HG03025 (cell line): ENCODE measurements at regions not wholly inside any gene's neighbourhood (a gene's known extent, or its start where the extent isn't known, plus 50 kb on each side); places are given as distances from the start of the nearest gene placed in this dataset.
"Not testable (repeated sequence)": the region's sequence is repeated elsewhere in the genome, so short reads cannot be mapped to it uniquely, and the experiment has no call there.

Source experiments
- ATAC-seq: cut with Tn5 transposase; IDR thresholded peaks from one replicate; pipeline ENCODE4 v1.9.1; 2021; ENCODE audit warnings: mild to moderate bottlenecking, moderate library complexity; ENCODE audit not compliant: unreplicated experiment, low FRiP score

GRCh38 chr15:20245856-20246255 is 295.7 kb downstream of the GOLGA6L6 start:
- not testable (repeated sequence) for ATAC-seq

DNA sequence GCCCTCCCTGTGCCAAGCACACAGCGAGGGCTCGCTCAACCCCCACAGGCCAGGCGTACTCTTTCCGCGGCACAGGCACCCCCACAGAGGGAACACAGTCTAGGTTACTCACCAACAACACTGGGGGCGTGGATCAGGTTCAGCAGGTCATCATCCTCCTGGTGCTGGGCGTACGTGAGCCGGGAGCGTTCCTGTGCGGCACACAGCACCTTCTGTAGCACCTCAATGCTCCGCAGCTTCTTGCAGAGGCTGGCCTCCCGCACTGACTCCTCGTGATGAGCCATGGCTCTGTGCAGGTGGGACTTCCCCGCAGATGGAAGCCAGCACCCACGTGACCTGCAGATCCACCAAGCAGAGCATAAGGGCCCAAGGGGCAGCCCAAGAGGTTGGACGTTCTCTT is 296.8 kb downstream of the GOLGA6L6 start:
- not testable (repeated sequence) for ATAC-seq

DNA sequence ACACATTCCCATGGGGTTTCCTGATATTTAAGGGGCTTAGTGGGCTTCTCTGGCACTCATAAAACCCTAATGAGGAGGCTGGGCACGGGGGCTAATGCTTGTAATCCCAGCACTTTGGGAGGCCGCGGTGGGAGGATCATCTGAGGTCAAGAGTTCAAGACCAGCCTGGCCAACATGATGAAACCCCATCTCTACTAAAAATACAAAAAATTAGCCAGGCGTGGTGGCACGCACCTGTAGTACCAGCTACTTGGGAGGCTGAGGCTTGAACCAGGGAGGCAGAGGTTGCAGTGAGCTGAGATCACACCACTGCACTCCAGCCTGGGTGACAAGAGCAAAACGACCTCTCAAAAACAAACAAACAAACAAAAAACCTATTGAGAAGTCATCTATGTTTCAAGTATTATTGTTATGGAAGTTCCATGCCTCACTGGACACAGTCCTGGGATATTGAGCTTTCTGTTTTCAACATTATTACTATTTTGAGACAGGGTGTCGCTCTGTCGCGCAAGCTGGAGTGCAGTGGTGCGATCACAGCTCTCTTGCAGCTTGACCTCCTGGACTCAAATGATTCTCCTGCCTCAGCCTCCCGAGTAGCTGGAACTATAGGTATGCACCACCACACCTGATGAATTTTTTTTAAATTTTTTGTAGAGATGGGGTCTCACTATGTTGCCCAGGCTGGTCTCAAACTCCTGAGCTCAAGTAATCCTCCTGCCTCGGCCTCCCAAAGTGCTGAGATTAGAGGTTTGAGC is 297.9 kb downstream of the GOLGA6L6 start:
- ATAC-seq, result not testable (repeated sequence)

DNA sequence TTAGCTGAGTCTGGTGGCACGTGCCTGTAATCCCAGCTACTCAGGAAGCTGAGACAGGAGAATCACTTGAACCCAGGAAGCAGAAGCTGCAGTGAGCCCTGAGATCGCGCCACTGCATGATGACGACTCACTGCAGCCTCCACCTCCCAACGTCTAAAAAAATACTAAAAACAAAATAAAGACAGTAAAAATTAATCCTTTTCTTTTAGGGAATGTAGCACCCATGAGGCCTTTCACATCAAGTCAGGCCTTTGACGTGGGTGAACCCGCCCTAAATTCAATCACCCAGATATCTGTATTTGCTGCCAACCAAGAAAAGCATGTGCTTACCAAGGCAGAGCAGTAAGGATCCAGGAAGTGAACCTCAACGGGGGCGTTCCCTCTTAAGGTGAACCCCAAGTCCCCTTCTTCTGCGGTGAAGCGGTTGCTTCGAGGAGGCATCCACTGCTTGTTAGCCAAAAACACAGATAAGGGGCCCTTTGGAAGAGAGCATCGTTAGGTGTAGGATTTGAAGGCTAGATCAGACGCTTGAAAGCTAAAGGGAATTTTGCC is 301.2 kb downstream of the GOLGA6L6 start:
- ATAC-seq, result not testable (repeated sequence)

GRCh38 chr15:20239186-20239585 is 302.4 kb downstream of the GOLGA6L6 start:
- not testable (repeated sequence) for ATAC-seq

DNA sequence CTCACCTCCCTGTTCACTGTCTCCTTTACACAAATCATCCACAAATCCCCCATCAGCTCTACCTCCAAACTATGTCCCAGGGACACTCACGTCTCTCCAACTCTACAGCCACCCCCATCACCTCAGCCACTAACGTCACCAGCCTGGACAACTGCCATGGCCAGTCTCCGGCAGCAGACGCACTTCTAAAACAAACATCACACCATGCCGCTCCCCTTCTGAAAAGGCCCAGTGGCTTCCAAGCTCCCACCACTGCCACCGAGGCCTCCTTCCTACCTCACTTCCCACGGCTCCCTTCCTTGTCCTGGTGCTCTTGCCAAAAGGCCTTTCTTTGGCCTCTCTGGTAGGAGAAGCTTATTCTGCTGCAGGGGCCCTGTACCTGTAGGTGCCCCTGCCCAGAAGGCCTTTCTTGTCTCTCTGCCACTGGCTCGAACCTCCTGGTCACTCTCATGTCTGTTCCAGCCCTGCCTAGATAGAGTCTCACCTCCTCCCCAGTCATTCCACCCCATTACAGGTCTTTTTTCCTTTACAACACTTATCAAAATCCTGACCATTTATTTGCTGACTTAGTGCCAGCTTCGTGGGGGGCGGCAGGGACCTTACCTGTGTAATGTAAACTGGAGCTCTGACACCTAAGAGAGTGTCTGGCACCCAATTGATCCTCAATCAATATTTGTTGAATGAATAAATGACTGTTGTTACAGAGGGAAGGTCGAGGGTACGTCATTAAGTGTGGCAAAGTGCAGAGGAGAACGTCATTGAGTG is 304.2 kb downstream of the GOLGA6L6 start:
- not testable (repeated sequence) for ATAC-seq

DNA sequence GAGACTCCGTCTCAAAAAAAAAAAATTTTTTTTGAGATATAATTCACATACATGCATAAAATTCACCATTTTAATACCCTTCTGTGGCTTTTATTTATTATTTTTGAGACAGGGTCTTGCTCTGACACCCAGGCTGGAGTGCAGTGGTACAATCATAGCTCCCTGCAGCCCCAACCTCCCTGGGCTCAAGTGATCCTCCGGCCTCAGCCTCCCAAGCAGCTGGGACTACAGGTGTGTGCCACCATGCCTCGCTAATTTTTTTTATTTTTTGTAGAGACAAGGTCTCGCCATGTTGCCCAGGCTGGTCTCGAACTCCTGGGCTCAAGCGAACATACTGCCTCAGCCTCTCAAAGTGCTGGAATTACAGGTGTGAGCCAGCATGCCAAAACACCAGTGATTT is 305.9 kb downstream of the GOLGA6L6 start:
- not testable (repeated sequence) for ATAC-seq

DNA sequence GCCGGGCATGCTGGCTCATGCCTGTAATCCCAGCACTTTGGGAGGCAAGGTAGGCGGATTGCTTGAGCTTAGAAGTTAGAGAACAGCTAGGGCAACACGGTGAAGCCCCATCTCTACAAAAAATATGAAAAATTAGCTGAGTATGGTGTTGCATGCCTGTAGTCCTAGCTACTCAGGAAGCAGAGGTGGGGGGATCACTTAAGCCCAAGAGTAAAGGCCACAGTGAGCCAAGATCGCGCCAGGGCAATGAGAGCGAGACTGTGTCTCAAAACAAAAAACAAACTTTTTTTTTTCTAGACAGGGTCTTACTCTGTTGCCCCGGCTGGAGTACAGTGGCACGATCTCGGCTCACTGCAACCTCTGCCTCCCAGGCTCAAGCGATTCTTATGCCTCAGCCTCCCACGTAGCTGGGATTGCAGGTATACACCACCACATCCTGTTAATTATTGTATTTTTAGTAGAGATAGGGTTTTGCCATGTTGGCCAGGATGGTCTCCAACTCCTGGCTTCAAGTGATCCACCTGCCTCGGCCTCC is 307.5 kb downstream of the GOLGA6L6 start:
- ATAC-seq, result not testable (repeated sequence)

- ATAC-seq, result not testable (repeated sequence)
Measured at GRCh38 chr15:20232457-20232856, 309.1 kb downstream of the GOLGA6L6 start.

DNA sequence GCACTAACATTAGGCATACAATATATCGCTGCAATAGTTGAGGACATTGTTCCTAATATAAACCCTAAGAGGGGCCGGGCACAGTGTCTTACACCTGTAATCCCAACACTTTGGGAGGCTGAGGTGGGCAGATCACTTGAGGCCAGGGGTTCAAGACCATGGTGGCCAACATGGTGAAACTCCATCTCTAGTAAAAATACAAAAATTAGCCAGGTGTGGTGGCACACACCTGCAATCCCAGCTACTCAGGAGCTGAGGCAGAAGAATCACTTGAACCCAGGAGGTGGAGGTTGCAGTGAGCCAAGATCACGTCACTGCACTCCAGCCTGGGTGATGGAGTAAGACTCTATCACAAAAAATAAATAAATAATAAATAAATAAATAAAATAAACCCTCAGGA is 310.9 kb downstream of the GOLGA6L6 start:
- not testable (repeated sequence) for ATAC-seq

DNA sequence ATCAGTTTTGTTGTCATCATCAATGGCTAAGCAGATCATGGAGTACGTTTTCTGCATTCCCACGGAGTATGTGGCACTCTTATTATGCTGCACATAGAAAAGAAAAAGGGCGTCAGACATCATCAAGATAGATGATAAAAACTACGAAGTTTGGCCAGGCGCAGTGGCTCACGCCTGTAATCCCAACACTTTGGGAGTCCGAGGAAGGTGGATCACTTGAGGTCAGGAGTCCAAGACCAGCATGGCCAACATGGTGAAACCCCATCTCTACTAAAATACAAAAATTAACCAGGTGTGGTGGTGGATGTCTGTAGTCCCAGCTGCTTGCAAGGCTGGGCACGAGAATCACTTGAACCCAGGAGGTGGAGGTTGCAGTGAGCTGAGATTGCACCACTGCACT is 312.8 kb downstream of the GOLGA6L6 start:
- ATAC-seq, result not testable (repeated sequence)

DNA sequence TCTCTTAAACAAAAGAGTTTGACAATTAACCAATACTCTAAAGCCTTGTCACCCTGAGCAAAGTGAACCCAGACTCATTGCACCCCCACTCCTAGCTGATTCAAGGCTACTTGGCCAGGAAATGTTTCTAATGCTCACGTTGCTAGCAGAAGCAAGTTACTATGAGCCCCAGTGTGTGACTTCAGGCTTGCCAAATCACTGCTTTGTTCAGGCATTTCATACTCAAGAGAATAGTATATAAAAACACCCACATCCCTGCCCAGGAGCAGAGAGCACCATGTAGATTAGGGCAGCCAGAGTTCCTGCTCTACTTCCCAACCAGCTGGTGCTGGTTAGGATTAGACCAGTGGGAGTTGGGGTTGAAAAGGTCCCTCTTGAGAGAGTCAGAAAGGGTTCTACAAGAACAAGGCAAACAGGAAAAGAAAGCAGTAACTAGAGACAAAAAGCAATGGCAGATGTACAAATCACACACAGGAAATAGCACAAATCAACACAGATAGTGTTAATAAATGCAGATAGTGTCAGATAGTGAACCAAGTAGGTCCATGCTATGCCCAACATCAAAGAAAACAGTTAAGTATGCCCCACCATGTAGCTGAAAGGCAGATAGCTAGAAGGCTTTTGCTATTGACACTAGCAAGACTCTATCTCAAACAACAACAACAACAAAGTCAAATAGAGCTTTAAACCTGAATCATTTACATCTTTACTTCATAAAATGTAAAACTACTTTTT is 314.3 kb downstream of the GOLGA6L6 start:
- not testable (repeated sequence) for ATAC-seq

DNA sequence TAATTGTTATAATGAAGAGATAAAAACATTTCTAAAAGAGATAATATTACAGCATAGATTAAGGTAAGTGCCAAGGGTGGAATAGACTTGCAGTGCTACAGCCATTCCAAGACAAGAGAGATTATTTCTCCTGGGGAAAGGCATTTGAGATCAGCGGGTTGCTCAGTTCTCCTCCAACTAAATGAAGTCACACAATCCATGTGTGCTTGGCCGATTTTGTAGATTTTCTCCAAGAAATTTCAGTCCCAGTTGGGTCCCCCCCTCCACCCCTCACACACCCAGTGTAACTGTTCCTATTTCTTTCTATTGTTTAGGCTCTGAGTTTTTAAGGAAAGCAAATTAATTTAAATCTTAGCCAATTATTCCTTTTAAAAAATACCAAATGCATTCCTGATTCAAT is 315.1 kb downstream of the GOLGA6L6 start:
- not testable (repeated sequence) for ATAC-seq

GRCh38 chr15:20221063-20221462 is 320.5 kb downstream of the GOLGA6L6 start:
- ATAC-seq, result not testable (repeated sequence)

GRCh38 chr15:20219171-20219570 is 322.4 kb downstream of the GOLGA6L6 start:
- not testable (repeated sequence) for ATAC-seq

DNA sequence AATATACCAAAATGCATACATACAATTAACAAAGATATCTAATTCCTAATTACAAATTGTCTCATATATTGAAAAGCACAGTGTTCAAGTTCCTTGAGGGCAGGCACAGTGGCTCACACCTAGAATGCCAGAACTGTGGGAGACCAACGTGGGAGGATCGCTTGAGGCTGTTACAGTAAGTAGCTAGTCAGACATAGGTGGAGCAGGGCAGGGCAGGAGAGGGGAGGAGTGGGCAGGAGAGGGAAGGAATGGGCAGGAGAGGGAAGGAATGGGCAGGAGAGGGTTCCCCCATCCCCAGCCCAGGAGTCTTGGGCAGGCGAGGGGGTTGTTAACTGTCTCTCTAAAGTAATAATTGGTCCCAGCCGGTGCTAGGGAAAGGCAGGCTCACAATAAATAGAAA is 325.9 kb downstream of the GOLGA6L6 start:
- not testable (repeated sequence) for ATAC-seq

- not testable (repeated sequence) for ATAC-seq
Measured at GRCh38 chr15:20214101-20214500, 327.5 kb downstream of the GOLGA6L6 start.

DNA sequence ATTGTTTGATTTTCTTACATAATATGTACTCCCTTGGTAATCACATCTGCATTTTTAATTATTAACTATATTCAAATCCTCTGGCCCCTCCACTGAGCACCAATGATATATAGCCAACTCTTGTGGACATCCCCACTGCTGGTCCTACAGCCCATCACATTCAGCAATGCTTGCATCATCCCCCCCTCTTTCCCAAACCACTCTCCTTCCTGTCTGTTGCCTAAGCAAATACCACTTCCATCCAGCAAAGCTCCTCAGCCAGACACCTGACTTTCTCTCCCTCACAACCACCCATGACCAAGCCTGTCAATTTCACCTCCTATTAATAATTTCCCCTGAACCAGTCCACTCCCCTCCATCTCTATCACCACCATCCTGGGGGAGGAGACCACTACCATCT is 330.1 kb downstream of the GOLGA6L6 start:
- ATAC-seq, result not testable (repeated sequence)

- ATAC-seq, result not testable (repeated sequence)
Measured at GRCh38 chr15:20209973-20210372, 331.6 kb downstream of the GOLGA6L6 start.

- ATAC-seq, result not testable (repeated sequence)
Measured at GRCh38 chr15:20207607-20208006, 334.0 kb downstream of the GOLGA6L6 start.
